ENCODE measurements at regions not wholly inside any gene's neighbourhood (a gene's known extent, or its start where the extent isn't known, plus 50 kb on each side); places are given as distances from the start of the nearest gene placed in this dataset.
"Not testable (repeated sequence)": the region's sequence is repeated elsewhere in the genome, so short reads cannot be mapped to it uniquely, and the experiment has no call there.

GRCh38 chr21:35982717-35983116 lies 77.6 kb downstream of the SETD4 start:
- no peak for DNase-seq (ENCODE audit: low read depth)

- no peak for DNase-seq (ENCODE audit: low read depth)
Measured at GRCh38 chr21:35981514-35982070, 78.7 kb downstream of the SETD4 start.

- DNase-seq (ENCODE audit: low read depth), result no peak
Measured at GRCh38 chr21:35980821-35981220, 79.5 kb downstream of the SETD4 start.

GRCh38 chr21:35977860-35978259 lies 82.5 kb downstream of the SETD4 start:
- DNase-seq (ENCODE audit: low read depth), result not testable (repeated sequence)

- no peak for DNase-seq (ENCODE audit: low read depth)
Measured at GRCh38 chr21:35976929-35977328, 83.4 kb downstream of the SETD4 start.

GRCh38 chr21:35976481-35976880 lies 83.8 kb downstream of the SETD4 start:
- DNase-seq (ENCODE audit: low read depth), result no peak

GRCh38 chr21:35974775-35975174 lies 85.6 kb downstream of the SETD4 start:
- DNase-seq (ENCODE audit: low read depth), result no peak

GRCh38 chr21:35971824-35972223 lies 88.5 kb downstream of the SETD4 start:
- no peak for DNase-seq (ENCODE audit: low read depth)

- DNase-seq (ENCODE audit: low read depth), result no peak
Measured at GRCh38 chr21:35969281-35969680, 91.0 kb downstream of the SETD4 start.

GRCh38 chr21:35968564-35968963 lies 91.8 kb downstream of the SETD4 start:
- DNase-seq (ENCODE audit: low read depth), result no peak

- DNase-seq (ENCODE audit: low read depth), result no peak
Measured at GRCh38 chr21:35965699-35966098, 94.6 kb downstream of the SETD4 start.

- DNase-seq (ENCODE audit: low read depth), result no peak
Measured at GRCh38 chr21:35963920-35964451, 96.3 kb downstream of the SETD4 start.

- DNase-seq (ENCODE audit: low read depth), result no peak
Measured at GRCh38 chr21:35962917-35963316, 97.4 kb downstream of the SETD4 start.

GRCh38 chr21:35954066-35954465 lies 106.3 kb downstream of the SETD4 start:
- DNase-seq (ENCODE audit: low read depth), result no peak

GRCh38 chr21:35953597-35953996 lies 106.7 kb downstream of the SETD4 start:
- DNase-seq (ENCODE audit: low read depth), result no peak

GRCh38 chr21:35952651-35953340 lies 107.5 kb downstream of the SETD4 start:
- DNase-seq (ENCODE audit: low read depth), result no peak

GRCh38 chr21:35948982-35949381 lies 111.3 kb downstream of the SETD4 start:
- no peak for DNase-seq (ENCODE audit: low read depth)

GRCh38 chr21:35945089-35945671 lies 115.1 kb downstream of the SETD4 start:
- no peak for DNase-seq (ENCODE audit: low read depth)

- no peak for DNase-seq (ENCODE audit: low read depth)
Measured at GRCh38 chr21:35943752-35944151, 116.6 kb downstream of the SETD4 start.

- no peak for DNase-seq (ENCODE audit: low read depth)
Measured at GRCh38 chr21:35942211-35943144, 117.8 kb downstream of the SETD4 start.

- peak; percentile 77 for DNase-seq (ENCODE audit: low read depth)
Measured at GRCh38 chr21:35940074-35940927, 120.0 kb downstream of the SETD4 start.
